Esophagus squamous epithelium (tissue), 4 donors: ENCODE measurements at regions not wholly inside any gene's neighbourhood (a gene's known extent, or its start where the extent isn't known, plus 50 kb on each side); places are given as distances from the start of the nearest gene placed in this dataset.

Experiments
- CTCF ChIP-seq, 6 experiments: fragments of 450-650 bp in 4 of 6; fragments of 200-600 bp in 2 of 6; sonication (generic) in 2 of 6; IDR thresholded peaks; one replicate each; pipeline ENCODE4 v1.5.1; 2016 to 2019; ENCODE audit warnings: antibody characterized with exemption in 6 of 6, mild to moderate bottlenecking in 4 of 6, moderate library complexity in 4 of 6
- POLR2A ChIP-seq, 4 donors: fragments of 450-650 bp; IDR thresholded peaks; one replicate each; pipeline ENCODE4 v1.6.1; 2017; ENCODE audit warnings: antibody characterized with exemption in 4 of 4, mild to moderate bottlenecking in 4 of 4, moderate library complexity in 3 of 4

GRCh38 chr4:53841711-53842110, 222.7 kb downstream of the CHIC2 start:
- TF ChIP-seq POLR2A (IDR thresholded peaks at IDR 0.05) (no peak), CTCF (IDR thresholded peaks at IDR 0.05) (no peak)
